AG10803 (cell line): ENCODE measurements at regions not wholly inside any gene's neighbourhood (a gene's known extent, or its start where the extent isn't known, plus 50 kb on each side); places are given as distances from the start of the nearest gene placed in this dataset.

Experiments
- DNase-seq: peaks from one replicate; pipeline ENCODE4 v3.0.0; 2010; ENCODE audit warnings: low read depth
- H3K4me3 ChIP-seq: 2 replicates; pipeline ENCODE4 v1.5.1; 2011; ENCODE audit warnings: mild to moderate bottlenecking, low read length, control low read depth
- CTCF ChIP-seq: conservative IDR thresholded peaks from 2 replicates; pipeline ENCODE4 v1.5.1; 2011; ENCODE audit warnings: mild to moderate bottlenecking, low read length, control low read depth, inconsistent platforms

- DNase-seq, result no peak
- H3K4me3 ChIP-seq, result no peak overlapping the region
- no peak for TF ChIP-seq CTCF
These were observed 530.6 kb upstream of the MGMT start for GRCh38 chr10:128936392-128936791.

- no peak for TF ChIP-seq CTCF
- no peak for DNase-seq
These were observed 528.5 kb upstream of the MGMT start for GRCh38 chr10:128938558-128938957.

GRCh38 chr10:128940081-128940480 is 527.0 kb upstream of the MGMT start:
- no peak overlapping the region for H3K4me3 ChIP-seq
- no peak for TF ChIP-seq CTCF
- no peak for DNase-seq

More at GRCh38 chr10:128938558-128938957, 528.5 kb upstream of the MGMT start:
- no peak overlapping the region for H3K4me3 ChIP-seq

- DNase-seq, result no peak
- H3K4me3 ChIP-seq, result no peak overlapping the region
- TF ChIP-seq CTCF, result no peak
These were observed 523.9 kb upstream of the MGMT start for GRCh38 chr10:128943111-128943510.

GRCh38 chr10:128945398-128945797 is 521.6 kb upstream of the MGMT start:
- no peak for DNase-seq
- no peak for TF ChIP-seq CTCF
- no peak overlapping the region for H3K4me3 ChIP-seq

GRCh38 chr10:128950159-128950915 is 516.7 kb upstream of the MGMT start:
- no peak for TF ChIP-seq CTCF
- H3K4me3 ChIP-seq, result no peak overlapping the region
- DNase-seq, result no peak

GRCh38 chr10:128950916-128951275 is 516.1 kb upstream of the MGMT start:
- no peak overlapping the region for H3K4me3 ChIP-seq
- DNase-seq, result no peak
- no peak for TF ChIP-seq CTCF
